GM18517 (cell line): ENCODE measurements at regions not wholly inside any gene's neighbourhood (a gene's known extent, or its start where the extent isn't known, plus 50 kb on each side); places are given as distances from the start of the nearest gene placed in this dataset.

Experiments used
- ATAC-seq: cut with Tn5 transposase; IDR thresholded peaks from one replicate; pipeline ENCODE4 v1.9.1; 2021; ENCODE audit warnings: mild to moderate bottlenecking, moderate library complexity; ENCODE audit not compliant: unreplicated experiment

DNA sequence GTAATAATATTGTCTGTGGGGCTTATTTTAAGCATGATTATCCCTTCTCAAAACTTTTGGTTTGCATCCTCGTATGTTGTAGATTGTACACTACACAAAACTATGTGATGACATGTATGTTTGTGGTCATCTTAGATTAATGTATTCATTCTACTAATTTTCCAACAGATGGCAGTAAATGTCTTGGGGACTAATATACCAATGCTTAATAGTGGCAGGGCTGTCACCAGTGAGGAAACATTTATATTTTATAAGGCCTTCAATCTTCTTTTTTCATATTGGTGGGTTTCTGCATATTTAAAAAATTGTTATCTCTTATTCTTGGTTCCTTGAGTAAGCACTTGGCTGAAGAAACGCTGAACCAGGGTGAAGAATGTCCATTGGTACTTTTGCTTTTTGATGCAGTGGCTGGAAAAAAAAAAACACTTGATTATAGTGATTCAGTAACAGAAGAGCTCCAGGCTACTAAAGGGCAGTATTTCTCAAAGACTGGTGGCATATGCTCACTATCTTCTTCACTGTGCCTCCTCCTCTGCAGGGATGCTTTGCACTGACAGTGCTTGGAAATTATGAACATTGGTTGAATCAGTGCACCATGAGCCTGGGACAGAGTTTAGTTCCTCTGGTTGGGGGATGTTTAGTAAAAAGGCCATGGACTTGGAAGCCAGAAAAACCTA is 530.3 kb downstream of the RASEF start:
- no peak for ATAC-seq

DNA sequence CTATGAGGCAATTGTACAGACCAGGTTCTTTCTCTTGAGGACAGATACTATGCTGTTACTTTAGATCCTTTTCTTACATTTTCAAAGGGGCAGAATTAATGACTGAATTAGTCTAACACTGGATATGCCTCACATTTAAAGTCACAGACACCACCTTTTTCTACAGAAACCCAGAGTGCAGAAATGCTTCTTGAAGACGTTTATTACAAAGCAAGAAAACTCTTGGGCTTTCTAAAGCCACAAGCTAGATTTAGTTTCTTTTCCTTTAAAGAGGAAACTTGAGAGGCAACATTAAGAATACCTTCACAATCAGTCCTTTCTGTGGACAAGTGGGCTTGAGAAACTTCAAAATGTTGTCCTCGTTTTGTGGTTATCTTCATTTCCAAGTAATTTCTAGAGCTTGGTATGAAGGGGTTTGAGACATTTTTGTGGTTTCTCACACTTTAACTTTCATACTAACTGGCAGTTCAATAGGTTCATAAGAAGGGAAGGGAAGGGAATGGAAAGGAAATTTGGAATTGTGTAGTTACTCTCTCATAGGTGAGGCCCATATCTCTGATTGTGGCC is 527.4 kb downstream of the RASEF start:
- ATAC-seq = no peak

DNA sequence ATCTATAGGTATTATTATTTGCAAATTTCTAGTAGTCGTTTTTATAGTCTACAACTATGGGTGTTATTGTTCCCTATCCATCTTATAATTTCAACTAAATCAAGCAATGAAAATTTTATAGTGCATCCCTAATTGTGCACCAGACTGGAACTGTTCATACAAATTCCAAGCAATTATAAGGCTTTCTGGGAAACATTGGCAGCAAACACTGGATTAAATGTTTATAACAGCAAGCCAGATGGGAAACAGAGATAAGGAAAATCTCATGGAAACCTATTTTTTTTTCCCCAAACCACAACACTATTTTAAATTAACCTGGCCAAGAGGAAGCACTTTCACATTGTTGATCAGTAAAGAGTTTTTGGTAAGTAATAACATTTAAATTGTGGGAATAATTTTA is 524.3 kb downstream of the RASEF start:
- ATAC-seq = no peak

DNA sequence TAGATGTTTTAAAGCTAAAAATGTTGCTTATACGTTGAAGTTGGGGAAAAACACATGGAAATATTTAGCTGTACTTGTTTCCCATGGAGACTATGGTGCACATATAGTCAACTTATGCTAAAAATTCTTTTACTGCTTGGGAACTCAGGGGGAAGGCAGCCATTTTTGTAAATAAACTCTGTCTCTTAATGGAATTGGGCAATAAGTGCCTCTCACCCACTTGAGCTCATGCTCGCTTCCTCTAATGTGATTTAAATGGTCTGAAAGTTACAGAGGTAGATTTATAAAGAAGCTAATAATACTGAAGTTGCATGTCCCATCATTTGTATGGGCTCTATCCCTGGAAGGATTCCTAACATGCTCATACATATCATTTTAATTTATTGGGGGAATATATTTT is 523.8 kb downstream of the RASEF start:
- no peak for ATAC-seq

DNA sequence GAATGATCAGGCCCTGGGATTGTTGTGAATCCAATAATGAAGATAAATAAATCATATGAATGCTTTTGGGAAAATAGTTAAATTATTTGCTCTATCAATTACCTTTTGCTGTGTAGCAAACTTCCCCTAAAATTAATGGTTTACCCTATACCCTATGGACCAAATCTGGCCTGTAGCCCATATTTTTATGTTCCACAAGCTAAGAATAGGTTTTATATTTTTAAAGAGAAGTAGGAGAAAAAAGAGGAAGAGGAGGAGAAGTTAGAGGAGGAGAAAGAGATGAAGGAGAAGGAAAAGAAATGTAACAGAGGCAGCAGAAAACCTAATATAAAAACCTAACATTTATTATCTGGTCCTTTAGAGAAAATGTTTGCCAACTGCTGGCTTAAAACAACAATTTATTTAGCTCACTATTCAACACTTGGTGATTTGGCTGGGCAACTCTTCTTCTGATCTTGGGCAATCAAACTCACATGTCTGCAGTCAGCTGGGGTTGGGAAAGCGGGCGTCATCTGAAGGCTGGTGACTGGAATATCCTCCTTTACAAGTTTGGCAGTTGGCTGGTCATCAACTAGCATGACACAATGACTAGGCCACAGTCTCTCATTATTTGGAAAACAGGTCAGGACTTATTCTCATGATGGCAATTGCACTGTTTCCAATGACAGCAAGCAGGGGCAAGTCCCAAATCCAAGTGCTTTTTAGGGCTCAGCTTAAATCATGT is 522.9 kb downstream of the RASEF start:
- ATAC-seq = no peak

DNA sequence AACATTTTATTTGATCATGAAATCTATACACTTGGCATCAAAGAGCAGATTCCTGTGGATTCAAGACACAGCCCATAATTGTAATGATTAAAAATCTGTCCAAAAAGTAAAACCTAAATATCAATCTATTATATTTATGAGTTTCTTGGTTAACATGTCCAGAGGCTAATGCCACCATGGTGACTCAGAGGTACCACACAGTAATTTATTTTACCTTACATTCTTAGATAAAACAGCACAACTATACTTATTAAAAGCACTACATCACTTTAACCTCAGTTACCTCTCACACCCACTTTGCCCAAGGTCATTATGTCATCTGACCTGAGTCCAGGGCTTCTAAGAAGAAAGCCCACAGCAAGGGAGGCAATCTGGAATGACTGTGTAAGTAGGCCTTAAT is 519.2 kb downstream of the RASEF start:
- ATAC-seq = no peak

DNA sequence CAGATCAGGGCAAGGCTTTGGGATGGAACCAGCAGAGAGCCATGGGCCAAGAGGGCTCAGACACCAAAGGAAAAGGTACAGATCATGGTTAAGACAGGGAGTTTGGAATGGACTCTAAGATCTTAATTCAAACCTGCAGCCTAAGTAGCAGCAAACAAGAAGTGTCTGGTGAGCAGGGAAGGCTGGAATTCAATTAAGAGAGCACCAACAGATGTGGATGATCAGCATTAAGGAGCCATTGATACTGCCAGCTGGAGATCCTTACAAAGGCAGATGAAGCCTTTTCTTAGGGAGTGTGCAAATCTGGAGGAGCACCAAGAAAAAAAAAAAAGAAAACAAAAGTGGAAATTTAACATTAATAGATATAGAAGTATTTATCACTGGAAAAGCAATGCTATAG is 516.8 kb downstream of the RASEF start:
- ATAC-seq = no peak

DNA sequence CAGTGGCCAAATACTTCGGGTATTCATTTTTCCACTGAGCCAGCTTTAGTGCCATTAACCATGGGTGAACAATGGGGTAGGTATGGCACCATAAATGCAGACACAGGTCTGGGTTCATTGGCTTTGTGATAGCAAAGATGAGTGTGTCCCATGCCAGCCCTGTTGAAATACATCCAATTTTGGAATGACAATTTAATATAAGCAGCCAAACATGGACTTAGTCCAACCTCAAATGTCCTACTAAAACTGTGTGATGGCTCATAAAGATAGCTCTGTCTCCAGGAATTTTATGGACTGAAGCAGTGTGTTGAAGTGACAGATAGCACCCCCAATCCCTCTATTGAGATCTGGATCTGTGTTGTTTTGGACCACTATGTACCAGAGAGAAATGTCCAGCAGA is 514.9 kb downstream of the RASEF start:
- ATAC-seq = no peak

DNA sequence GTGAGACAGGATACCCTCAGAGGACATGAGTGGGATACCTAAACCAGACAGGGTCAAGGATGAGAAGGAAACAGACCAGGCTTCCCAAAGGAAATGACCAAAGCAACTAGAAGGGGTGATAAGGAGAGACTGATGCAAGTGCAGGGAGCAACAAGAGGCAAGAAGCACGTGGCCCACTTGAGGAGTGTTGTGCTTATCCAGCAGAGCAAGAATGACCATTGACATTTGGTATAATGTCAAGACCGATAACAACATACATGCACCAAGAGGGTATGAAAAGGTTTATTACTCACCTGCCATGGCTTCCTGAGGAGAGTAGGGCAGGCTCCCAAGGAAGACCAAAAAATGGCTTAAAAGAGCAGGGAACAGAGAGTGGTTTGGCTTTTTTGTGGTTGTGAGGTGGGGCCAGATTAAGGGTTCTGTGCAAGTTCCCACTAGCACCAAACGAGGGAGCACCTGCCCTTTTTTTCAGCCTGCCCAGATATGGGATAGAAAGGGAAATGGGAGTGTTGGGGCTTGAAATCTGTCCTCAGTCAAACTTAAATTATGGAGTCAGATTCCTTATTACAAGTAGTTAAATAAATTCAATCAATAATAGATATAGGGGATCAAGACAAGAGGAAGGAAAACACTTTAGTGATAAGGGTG is 513.6 kb downstream of the RASEF start:
- no peak for ATAC-seq

DNA sequence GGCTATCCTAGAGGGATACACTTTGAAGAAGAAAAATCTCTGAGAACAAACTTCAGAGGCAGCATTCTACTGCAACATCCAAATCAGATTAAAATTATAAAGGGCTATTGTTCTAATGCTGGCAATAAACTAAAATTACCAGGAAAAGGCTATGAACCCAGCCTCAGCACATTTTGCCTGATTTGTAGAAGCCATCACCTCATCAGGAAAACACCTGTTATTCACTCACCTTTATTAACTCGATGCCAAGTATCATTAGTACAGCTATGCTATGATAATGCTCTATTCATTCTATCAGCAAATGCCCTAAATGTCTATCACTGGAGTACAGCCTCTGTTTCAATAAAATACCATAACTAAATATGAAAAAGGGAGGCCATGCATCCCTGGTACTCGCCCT is 510.2 kb downstream of the RASEF start:
- ATAC-seq = no peak

DNA sequence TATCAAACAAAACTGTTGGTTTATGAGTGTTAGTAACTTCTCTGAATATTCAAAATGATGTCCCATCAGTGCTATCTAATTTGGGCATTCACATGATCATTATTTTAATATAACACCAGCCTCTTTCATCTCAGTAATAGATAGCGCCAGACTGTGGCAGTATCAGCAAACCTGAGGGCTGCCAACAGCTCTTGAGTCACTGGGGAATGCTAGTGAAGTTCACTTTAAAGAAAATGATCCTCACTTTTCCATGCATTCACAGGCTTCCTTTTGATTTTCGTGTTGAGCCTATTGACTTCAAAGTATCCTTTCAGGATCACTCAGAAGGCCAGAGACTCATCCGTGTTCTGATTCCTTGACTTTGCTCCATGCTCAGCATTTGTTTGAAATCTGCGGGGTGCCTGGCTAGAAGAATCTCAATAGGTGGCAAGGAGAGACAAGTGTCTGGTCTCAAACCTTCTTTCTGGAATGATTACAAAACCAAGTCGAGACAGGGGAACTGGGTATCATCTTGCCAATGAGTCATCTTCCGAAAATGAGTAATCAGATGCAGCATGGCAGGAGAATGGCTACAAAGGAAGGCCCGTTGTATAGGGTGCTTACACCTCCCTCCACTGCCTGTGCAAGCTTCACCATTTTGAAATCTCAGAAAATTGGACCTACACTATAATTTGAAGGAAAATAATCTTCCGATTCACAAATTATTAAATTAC is 509.1 kb downstream of the RASEF start:
- ATAC-seq = no peak

DNA sequence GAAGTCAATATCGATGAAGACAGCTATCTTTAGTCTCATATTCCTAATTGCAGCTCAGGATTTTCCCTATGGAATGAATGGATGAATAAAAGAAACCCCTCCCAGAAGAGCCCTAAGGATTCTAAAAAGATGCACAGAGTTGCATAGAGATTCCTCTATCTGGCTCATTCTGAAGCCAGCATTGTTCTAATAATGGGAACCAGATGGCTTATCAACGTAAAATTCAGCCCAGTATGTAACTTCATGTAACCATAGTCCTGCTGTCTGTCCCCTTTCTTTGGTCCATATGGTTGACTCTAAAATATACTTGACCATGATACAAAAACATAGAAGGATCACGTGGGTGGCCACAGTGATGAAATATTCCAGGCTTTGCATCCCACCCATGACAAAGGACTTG is 508.6 kb downstream of the RASEF start:
- ATAC-seq = no peak

DNA sequence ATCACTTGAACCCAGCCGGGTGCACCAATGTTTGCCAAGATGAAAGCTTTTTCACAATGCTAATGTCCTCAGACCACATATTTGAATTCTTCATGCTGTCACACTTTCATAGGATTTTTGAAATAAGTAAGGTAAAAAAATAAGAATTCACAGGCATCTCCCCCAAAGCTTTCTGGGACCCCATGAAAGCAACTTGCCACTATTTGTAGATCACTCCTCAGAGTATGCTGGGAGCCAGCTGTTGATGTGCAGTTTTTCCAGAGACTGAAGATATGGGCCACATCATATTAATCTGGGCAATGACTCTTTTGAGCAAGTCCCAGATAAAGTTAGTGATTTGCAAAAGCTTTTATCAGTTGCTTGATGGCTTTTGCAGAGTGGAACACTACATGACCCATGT is 507.9 kb downstream of the RASEF start:
- no peak for ATAC-seq

DNA sequence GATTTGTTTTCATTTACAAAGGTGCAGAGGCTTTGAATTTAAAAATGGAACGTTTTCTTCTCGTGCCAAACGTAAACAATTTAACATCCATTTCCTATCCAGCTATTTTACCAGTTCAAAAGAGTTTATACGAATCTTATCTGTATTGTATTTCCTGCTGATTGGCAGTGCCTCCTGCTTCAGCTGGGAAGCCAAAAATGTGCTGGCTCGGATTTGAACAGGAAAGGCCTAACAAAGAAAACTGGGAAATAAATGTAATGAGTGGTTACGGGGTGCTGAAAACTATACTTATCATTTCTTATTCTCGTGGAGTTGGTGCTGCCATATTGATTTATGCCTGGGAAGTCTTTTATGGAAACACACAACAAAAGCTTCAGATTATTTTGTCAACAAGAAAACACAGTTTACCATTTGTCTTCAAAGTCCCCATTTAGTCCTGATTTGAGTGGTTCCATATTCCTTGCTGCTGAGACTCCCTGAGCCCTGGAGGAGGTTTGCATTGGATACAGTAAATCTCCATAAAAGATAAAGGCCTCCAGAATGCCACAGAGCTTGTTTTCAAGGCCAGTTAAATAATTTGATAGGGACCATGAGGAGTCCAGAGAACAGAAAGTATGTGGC is 507.4 kb downstream of the RASEF start:
- no peak for ATAC-seq

DNA sequence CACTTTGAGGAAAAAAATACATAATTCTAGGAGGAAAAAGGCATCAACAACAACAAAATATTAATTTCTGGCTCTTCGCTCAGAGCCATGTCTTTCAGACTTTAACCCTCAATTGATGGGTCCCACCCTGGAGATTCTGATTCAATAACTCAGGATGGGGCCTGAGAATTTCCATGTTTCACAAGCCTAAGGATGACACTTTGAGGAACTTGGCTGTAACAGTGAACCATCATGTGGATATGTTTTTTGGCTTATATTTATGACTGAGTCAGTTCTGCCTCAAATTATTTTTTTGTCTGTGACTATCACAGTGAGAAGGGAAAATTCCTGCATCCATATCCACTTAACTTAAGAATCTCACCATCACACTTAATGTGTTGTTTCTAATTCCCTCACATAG is 504.6 kb downstream of the RASEF start:
- no peak for ATAC-seq

DNA sequence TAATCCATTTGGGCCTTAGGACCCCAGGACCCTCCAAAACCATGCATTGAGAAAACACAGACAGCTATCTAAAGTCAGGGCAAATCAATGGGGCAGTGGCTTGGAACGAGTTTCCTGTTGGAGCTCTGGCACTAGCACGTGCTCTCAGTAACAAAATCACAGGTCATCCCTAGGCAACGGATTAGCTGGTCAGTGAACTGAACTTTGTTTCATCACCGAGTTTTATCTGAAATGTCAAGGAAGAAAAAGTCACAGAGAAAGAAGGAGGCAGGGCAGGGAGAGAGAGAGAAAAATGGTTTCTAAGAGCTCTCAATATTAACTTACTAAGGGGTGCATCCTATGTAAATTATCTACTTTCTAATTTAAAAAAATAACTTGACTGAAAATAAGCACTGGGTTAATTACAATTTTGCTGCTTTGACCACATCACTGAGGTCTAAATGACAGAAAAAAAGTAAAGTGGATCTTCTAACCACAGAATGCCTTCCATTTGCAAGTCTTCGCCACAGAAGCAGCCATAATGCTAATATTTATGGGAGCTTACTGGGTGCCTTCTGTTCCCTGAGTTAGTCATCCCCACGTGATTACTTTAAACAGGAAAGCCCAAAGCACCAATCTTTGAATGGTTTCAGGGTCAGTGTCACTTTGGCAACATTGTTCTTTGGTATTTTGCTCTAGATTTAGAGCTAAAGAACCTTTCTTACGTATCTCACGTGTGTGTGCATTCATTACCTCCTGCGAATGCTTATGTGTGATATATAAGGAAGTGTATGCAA is 503.9 kb downstream of the RASEF start:
- no peak for ATAC-seq

DNA sequence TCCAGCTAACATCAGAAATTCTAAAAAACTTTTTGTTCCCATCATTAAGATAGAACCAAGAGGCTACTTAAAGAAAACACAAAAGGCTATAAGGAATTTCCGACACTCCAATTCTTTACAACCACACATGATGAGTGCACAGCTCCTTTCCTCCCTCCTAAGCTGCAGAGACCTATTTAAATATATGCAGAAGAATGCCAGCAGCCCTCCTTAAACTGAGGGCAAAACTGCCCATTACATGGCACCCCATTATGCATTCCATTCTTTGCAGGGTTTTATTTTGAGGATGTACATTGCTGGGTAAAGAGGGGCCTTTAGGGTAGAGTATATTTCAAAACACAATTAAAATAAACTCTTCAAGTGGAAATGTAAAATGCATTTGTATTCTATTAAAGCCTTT is 502.9 kb downstream of the RASEF start:
- ATAC-seq = no peak

DNA sequence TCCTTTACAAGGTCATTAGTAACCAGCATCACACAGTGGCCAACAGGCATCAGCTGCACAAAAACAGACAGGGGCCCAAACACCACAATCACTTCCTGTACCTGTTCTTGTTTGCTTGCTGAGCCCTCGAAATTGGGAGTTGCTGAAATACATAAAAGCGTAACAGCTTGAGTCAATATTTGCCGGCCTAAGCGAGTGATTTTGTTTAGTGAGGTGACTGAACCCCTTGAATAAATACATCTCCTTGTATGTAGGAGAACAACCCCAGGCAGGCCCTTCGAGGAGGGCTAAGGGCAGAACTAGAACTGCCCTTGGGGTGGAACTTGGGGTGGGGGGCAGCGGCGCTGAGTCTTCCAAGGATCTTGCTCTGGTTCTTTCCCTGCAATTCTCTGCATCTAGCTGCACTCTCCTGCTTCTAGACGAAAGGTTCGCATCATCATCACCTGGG is 502.5 kb downstream of the RASEF start:
- ATAC-seq = no peak

DNA sequence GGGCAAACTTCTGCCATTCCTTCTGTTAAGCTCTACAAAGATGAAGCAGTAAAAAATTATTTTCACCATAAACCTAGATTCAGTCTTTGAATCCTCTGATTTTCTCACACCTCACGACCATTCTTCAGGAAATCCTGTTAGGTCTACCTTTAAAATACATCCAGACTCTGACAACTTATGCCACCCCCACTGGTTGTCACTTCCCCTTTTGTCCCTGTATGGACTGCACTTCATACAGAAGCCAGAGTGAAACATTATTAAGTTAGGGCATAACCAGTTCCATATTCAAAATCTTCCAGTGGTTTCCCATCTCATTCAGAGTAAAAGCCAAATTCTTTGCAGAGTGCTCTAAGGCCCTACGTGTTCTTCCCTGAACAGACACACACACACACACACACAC is 499.8 kb downstream of the RASEF start:
- ATAC-seq = no peak

DNA sequence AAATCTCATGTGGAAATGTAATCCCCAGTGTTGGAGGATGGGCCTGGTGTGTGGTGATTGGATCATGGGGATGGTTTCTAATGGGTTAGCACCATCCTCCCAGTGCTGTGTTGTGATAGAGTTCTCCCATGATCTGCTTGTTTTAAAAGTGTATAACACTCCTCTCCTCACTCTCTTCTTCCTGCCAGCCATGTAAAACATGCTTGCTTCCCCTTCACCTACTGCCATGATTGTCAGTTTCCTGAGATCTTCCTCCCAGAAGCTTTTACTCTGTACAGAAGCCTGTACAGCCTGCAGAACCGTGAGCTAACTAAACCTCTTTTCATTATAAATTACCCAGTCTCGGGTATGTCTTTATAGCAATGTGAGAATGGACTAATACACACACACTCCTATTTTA is 499.1 kb downstream of the RASEF start:
- ATAC-seq = no peak
